ENCODE measurements at regions not wholly inside any gene's neighbourhood (a gene's known extent, or its start where the extent isn't known, plus 50 kb on each side); places are given as distances from the start of the nearest gene placed in this dataset.

DNA sequence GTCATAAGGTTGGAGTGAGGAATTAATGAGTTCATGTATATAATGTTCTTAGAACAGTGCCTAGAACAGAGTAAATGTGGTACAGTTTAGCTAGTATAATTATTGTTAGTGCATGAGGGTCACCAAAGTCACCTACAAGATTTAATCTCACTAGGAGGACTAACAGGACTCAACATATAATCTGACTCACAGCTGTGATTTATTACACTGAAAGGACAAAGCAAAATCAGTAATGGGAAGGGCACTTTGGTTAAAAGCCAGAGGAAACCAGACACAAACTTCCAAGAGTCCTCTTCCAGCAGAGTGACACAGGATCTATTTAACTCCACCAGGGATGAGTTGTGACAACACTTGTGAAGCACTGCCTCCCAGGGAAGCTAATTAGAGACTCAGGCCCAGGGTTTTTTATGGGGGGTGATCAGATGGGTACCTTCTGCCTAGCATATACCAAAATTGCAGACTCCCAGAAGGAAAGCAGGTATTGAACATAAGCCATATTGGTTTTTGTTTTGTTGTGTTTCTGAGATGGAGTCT lies 341.2 kb upstream of the DACH1 start:
- no peak for DNase-seq

DNA sequence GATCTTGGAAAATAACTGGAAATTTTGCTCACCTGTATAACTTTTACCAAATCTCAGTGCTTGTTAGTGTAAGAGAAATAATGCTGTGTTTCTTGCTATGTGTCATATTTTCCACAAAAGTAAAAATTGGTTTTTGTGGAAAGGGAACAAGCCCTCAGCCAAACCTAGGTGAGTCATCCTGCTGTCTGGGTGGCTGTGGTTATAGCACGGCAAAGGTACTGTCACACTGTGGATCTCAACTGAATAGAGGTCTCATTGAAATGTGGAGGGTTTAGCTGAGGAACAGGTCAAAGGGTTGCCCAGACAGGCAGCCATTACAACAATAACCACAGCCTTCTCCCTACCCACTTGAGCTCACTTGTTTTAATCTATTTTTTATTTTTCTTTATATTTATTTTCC lies 338.8 kb upstream of the DACH1 start:
- DNase-seq = no peak

DNA sequence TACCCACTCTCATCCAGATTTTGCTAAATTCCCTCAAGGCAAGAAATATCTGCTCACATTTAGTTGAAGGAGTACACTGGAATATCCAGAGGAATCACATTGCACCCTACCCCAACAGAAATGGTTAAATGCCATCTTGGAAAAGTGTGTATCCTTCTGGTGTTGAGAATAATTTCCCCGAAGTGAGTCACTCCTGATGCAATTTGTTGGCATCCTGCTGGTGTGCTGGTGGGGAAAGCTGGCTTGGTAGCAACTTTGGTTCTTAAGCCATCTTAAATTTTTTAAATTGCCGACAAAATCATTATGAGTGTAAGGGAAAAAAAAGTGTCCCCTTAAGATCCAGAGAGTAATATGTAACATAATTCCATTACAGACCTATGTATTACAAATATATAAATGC lies 337.3 kb upstream of the DACH1 start:
- no peak for DNase-seq

DNA sequence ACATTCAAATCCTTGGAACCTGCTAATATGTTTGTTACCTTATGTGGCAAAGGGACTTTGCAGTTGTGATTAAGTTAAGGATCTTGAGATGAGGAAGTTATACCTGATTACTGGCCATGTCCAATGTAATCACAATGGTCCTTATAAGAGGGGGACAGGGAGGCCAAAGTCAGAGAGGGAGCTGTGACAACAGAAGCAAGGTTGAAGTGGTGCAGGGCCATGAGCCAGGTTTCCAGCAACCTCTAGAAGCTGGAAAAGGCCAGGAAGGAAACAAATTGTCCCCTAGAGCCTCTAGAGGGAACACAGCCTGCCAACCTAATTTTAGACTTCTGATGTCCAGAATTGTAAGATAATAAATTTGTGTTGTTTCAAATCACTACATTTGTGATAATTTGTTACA lies 334.7 kb upstream of the DACH1 start:
- no peak for DNase-seq

DNA sequence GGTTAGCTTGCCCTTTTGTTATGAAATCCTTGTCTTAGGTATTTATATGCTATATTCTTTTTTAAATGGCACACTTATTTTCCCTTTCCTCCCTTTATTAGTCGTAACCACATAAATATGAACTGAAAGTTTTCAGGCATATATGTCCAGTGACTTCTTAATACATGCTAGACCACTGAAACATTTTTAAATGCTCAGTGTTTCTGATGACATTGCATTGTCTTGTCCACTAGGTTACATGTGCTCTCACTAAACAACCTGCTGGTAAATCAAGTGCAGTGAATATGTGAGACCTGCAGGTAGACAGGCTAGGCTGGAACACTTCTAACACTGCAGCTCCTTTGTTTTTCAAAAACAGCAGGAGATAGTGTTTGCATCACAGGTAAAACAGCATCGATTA lies 332.6 kb upstream of the DACH1 start:
- no peak for DNase-seq

DNA sequence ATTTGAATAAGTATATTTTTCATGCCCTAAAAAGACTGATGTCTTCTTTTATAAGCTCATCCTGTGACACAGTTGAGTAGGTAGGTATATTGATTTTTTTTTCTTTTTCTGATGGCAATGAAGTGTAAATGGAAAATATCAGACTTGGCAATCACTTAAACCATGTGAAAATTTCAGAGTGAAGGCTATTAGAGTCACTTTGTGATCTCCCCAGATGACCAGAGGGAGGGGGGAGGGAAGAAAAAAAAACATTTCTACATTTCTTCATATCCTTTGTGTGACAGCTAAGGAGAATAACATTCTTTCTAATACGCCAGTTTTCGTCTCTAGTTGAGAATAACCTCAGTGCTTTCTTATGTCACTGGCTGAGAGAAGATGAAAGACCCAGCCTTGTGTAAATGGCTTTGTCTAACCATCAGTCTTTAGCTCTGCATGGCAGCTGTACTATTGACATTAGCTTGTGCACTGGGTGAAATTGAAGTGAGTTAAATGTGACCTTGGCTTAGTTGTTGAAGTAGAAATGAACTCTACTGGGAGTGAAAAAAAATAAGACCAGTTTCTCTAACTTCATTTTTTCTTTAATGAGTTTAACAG lies 332.1 kb upstream of the DACH1 start:
- DNase-seq = no peak

DNA sequence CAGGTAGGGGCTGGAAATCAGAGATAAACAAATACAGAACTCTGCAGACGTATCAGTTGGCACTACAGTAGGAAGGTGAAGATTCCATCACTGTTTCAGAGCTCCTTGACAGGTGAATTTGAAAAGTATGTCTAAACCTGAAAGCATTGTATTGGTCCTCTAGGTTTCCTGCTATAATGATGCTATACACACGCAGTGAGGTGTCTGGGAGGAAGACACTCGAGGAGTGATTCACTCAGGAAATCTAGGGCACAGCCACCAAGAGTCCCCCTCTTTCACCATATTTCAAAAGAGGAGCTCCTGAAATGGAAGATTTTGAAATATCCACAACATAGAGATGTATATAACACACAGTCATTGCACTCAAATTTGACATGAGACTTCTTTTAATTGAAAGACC lies 331.0 kb upstream of the DACH1 start:
- DNase-seq = no peak

DNA sequence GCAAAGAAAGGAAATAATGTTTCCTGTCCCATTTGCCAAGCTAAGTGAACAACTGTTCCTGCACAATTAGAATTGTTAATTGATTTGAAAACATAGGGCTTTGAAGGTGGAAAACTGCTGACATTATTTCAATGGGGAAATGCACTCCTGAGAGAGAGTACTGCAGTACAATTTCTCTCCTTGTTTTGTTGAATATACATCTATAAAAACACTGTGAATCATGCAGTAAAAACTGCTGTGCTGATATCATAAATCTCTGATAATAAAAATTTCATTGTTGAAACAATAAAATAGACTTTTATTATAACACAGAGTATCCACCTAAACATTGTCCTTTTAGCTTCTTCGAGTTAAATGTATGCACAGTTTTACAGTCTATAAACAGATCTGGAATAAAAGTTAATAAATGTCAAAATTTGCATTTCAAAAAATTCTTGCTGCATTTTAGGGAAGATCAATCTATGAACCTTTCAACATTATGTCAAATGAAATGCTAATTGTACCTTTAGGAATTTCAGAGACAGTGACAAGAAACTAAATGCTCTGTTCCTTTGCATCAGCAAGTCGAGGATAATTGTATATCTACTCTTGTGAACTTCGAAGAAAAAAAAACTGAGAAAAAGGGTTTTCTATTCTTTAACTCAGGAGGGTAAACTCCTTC lies 328.2 kb upstream of the DACH1 start:
- DNase-seq = no peak

DNA sequence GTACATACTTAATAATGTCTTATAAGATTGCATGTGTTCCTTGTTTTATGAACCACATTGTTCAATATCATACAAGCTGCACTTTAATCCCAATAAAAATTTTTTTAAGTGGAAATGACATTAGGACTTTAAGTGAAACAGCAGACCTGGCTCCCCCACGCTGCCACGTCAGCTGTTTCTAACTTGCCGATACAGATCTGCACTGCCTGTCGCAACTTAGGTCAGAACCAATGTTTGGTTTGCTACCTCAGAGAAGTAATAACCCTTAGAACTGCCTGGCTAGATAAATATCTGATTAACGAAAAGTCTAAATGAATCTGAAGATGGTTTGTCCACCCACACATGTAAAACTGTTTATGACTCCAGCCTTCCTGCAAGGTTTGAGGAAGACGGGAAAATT lies 327.5 kb upstream of the DACH1 start:
- no peak for DNase-seq

DNA sequence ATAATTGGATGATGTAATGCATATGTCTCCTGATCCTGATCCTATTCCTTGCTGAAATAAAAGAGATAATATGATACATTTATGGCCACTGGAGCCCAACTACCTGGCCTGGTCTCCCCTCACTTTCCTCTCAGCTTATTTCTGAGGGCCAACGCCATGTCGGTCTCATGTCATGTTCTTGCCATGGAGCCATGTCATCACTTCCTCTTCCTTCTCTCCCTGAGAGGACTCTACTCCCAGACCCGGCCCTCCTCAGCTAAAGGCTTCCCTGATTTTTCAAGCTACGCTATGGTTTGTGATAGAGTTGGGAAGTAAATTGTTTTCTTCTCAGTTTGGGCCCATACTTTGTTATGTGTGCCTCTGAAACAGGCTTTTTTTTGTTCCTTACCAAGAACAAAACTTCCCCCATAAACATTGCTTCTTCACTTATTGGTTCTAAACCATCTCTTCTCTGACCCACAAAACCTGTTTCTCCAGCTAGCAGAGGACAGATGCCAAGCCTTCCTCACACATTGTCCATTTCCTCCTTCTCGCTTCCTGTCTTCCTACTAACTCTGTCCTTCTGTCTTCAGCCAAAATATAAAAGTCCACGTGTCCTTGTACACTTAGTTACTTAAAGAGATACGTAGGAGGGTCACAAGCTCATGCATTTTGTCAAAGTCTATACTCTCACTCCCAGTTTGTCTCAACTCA lies 319.9 kb upstream of the DACH1 start:
- DNase-seq = no peak

DNA sequence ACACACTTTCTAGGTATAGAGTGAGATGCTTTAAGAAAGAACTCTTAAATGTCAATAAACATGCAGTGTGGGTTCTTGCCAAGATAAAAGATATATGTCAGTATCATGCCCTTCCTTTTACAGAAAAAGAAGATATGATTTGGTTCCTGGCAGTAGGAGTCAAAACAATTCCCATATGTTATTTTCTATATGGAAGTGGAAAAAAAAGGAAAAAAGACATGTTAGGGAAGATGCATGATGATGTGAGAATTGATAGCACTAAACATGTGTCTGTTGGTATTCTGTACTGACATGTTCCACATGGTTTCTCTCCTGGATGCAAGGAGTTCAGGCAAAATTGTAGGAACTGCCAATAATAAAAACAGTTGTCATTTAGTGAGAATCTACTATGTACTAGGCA lies 318.8 kb upstream of the DACH1 start:
- no peak for DNase-seq

DNA sequence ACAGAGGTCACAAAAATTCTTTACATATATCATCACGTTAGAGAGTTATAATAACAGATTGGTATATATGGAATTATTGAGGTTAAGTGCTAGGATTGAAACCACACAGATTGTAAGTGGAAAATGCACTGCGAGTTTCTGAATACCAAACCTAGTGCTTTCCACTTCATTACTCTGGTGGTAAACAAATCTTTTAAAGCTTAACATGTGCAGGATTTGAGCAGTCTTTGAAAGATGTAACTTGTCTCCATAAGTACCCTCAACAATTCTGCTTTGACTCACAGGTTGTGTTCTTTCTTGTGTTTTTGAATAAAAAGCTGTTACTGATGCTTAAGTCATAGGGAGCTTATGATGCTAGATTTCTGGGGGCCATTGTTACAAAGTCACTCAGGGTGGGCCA lies 314.7 kb upstream of the DACH1 start:
- DNase-seq = no peak

DNA sequence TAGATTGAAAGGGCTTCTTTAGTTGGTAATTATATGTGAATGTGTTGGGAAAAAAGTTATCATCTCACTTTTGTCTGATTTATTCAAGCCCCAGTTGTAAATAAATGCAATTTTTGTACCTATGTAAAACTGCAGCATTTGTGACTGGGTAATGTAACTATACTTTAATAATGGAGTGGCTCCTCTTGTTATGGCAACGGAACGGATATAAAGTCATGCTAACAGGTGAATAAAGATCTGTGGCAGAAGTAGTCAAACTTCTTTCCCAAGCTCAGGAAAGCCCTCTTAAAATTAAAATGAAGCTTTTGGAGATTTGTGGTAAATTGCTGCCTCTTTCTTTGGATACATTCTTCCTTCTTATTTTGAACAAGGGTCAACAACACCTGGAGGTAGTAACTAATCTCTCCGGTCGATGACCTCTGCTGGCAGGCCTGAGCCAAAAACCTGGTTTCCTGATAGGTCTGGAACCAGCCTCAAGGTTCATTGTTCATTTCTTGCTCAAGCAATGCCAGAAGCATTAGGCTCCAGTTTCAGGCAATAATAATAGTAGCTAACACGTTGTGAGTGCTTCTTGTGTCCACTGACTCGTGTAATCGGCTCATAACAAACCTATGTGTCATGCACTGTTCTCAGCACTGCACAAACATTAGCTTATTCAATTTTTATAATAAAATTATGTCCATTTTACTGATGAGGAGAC lies 313.4 kb upstream of the DACH1 start:
- no peak for DNase-seq

DNA sequence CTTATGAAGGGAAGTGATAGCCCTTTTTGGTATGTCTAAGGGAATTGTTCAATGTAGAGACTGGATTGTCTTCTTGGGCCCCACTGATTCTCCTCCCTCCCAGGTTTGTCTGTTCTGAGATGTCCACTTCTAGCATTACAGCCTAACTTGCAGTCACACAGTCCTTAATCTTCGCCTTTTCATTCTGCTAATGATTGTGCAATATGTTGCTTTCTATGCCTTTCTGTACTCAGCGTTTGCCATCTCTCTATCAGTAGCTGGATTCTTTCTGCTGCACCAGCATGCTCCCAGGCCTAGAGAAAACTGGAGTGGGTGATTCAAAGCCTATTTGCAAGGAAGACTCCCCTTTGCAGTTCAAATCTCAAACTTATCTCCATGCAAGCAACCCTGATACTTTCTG lies 307.5 kb upstream of the DACH1 start:
- no peak for DNase-seq

DNA sequence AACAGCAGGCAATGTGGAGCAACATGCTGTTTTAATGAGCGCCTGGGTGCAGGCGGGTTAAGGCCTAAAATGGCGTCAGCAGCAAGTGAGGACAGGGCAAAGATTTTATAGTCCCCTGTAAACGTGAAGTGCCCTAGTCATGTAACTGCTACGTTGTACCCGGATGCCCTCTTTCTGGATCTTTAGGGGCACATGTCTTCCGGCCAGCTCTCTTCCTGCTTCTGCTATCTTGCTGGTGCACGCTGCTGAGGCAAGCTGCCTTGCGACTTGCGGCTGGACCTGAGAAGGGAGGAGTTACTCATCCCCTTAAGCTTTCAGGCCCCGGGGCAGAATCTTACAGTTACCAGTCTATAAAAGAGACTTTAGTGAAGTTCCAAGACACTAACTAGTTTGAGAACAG lies 303.6 kb upstream of the DACH1 start:
- DNase-seq = no peak

DNA sequence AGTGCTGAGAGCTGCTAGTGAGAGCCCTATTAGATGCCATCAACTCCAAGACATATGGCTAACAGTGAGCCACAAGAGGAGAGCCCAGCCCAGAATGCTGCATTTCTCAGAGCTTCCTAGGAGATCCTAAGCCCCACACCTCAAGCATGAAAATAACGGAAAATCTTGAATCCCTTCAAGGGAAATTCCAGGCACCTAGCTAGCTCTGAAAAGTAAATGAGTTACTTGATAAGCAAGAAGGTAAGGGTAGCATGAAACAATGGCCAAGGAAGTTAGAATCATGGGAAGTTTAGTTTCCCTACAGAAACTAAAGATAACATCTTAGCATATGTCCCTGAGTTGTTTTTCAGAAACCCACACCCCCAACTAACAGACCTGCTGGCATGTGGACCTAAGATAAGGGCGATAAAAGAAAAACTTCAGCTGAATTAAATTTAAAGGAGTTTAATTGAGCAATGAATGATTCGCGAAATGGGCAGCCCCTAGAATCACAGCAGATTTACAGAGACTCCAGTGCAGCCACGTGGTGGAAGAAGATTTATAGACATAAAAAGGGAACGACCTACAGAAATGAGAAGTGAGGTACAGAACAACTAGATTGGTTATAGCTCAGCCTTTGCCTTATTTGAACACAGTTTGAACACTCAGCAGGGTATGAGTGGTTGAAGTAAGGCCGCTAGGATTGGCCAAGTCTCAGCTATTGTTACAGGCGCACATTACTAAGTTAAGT lies 301.3 kb upstream of the DACH1 start:
- no peak for DNase-seq

DNA sequence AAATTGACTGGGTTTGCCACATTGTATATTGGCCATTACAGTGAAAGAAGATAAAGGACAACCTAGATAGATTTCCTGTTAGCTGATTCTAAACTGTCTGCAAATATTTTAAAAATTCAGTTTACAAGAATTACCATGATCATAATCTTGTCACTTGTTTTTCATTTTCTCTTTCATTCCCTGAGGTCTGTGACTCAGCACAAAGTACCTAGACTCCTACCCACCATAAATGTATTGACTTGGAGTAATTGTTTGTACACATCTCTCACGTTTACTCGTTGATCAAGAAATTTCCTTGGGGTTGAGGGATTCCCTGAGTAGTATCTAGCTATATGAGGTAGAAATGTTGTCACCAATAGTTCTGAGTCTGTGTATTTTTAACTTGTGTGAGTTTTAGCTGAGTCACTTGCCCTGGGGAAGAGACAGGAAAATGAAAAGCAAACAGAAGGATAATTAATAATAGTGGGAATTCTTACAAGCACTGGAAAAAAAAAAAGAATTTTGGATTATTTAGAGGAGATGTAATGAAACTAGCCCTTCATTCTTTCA lies 299.2 kb upstream of the DACH1 start:
- DNase-seq = no peak

DNA sequence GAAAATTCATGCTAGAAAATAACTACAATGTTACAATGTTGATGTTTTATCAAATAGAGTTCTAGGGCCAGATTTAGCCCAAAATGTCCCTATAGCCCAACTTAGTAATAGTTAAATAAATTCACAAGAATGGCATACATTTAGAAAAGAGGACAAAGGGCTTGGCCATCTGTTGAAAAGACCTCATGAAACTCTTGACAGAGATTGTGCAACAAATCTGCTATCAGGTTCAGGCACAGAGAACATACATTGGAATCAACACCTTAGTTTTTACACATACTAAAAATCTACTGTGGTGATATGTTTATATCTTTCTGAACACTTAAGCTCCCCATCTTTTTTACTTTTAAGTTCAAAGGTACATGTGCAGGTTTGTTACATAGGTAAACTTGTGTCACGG lies 298.3 kb upstream of the DACH1 start:
- no peak for DNase-seq

DNA sequence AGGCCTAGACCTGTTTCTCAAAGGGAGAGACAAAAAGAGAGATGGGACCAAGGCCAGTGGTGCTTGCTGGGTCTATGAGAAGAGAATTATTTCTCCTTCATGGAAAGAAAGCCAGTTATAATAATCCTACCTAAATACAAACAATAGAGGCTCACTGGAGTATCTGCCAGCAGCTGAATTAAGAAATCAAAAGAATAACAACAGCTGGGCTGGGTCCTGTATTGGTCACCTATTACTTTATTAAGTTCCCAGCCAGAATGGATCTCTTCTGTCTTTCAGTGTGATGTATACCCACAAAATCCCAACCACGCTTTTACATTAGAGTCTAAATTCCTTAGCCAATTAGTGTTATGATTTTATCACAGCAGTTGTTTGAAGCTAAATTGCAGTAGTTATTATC lies 297.8 kb upstream of the DACH1 start:
- DNase-seq = no peak

DNA sequence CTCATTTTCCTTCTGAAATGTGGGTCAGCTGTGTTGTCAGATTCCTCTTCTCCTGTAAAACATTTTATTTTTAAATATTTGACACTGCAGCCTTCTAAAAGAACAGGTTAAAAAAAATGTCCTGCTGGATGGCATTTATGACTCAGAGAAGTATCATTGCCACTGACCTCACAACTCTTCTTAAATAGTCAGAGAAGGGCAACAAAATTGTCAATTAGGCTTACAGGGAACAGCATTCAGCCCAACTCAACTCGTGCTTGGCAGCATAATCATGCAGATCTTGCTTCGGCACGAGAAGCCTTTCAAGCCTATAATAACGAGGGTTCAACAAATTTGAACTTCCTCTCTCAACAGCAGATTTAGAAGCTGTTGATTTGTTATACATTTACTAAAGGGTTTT lies 296.7 kb upstream of the DACH1 start:
- no peak for DNase-seq

DNA sequence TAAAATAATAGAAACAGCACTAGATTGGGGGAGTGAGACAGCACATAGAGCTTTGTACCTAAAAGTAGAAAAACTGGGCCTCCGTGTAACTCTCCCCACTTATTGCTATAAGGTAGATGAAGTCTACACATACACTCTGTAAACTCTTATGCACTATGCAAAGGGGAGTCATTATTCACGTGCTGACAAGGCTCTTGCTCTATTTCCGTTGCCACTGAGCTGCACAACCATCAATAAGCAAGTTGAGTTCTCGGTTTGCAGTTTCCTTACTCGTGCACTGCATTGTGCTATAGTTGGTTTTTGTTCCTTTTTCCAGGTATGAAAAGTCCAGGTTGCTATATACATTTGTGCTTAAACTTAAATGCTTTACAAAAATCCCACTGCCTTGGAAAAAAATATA lies 294.0 kb upstream of the DACH1 start:
- DNase-seq = no peak

DNA sequence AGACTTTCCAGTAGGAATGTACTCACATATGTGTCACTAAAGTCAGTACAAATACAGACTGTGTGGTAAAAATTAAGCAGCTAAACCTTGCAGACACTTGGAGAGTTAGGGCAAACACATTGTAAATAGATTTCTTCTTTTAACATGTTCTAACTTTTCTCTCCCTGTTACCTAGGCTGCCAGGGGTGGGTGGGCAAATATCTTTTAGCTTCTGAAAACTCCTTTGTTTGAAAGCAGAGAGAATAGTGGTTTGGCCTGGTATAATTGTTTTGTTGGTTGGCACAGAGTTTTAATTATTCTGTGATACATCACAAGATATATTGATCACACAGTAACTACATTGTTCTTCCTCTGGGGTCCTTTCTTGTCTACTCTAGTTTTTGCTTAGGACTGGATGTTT lies 289.8 kb upstream of the DACH1 start:
- DNase-seq = no peak

DNA sequence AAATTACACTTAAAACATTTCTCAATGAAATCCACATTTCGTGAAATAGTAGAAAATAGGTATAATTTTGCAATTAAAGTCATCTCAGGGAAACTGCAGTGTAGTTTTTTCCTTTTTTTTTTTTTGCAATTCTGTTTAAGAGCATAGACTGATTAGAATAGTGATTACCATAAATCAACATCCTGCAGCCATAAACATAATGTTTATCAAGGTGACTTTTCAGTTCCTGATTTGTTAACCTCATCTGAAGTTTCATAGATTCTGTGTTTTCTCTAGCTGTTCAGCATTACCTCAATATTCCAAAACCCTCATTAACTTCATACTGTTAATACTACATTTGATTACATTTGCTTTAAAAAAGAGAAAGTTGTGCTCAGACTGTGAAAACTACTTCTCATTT lies 286.3 kb upstream of the DACH1 start:
- DNase-seq = no peak

Data from activated naive CD4-positive, alpha-beta T cell treated with anti-CD3 and anti-CD28 coated beads, Interleukin-2, amount 50 U/mL, for 16 hours (primary cell).